ENCODE measurements at regions not wholly inside any gene's neighbourhood (a gene's known extent, or its start where the extent isn't known, plus 50 kb on each side); places are given as distances from the start of the nearest gene placed in this dataset.
"Not testable (repeated sequence)": the region's sequence is repeated elsewhere in the genome, so short reads cannot be mapped to it uniquely, and the experiment has no call there.

DNA sequence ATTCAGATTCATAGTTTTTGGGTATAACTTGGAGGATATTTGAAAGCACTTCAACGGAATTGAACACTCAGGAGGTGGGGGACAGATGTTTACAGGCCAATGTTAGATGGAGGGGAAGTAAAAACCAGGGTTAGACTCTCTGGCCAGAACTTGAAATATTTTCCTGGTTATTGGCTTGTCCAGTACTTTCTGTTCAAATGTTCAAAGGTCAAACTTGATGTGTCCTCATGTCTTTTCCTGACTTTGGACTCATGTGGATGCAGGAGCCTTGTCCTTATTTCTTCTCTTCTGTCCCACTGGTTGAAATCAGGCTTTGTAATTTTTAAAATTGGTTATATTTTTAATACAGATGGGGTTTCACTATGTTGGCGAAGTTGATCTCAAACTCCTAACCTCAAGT, 2148.5 kb upstream of the RAG2 start:
- DNase-seq (ENCODE audit: low read depth in 1 of 2, low spot score in 1 of 2), result not testable (repeated sequence)

DNA sequence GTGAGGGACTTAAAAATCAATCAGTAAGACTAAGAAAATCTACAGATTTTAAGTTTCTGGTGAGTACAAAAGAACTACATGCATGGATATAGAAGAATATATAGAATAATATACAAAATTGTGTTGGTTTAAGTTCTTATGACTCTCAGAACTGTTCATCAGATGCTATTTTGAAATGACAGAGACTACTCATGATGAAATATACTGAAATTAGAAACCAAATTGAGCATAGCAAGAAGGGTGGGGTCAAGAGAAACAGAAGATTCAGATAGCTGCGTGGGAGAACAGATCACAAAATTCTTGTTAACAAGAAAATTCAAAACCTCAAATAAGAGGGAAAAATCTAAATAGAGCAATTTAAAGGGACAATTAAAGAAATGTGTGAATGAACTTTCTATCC, 2125.3 kb upstream of the RAG2 start:
- no peak for DNase-seq (ENCODE audit: low read depth in 1 of 2, low spot score in 1 of 2)

DNA sequence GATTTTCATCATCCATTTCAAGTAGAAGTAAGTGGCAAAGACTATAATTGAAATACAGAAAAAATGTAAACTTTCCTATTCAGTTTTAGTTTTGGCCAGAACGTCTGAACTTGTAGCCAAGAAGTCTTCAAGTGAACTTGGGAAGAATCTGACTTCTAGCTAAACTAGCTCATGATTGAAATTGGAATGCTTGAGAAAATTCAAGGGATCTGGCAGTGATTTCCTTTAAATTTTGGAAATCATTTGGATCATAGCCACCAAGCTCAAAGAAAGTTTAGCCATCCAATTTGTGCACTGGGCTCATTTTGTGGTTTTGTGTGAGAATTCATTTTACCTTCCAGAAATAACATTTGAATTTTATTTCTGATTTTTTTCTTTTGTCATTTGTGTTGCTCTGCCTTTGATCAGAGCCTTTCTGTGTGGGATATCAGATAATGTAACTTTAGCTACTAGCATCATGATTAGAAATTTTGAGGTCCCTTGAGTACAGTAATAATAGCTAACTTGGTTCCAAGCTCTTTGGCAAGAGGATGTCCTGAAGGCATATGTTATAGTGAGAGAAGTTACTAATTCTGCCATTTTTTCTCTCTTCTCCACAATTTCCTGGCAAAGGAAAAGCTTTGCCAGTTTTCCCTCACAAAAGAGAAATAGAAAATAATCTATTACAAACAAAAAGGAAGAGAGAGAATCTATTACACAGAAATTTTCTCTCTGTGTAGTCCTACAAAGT, 2123.7 kb upstream of the RAG2 start:
- DNase-seq (ENCODE audit: low read depth in 1 of 2, low spot score in 1 of 2), result no peak

DNA sequence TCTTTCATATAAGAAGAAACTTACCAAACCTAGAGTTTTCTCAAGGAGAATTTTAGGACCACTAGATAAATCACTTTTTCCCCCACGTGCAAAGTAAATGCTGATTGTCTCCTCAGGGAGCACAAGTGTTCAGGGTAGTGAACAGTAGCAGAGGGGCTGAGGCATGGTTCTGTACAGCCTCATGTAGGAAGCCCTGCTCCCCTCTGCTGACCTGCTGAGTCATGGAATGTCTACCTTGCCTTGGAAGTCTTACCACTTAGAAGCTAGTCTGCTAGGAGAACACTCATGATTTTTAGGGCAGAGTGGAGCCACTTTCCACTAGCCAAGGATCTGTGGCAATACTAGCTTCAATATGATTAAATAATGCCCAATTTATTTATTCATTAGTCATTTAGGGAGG, 2120.6 kb upstream of the RAG2 start:
- no peak for DNase-seq (ENCODE audit: low read depth in 1 of 2, low spot score in 1 of 2)

DNA sequence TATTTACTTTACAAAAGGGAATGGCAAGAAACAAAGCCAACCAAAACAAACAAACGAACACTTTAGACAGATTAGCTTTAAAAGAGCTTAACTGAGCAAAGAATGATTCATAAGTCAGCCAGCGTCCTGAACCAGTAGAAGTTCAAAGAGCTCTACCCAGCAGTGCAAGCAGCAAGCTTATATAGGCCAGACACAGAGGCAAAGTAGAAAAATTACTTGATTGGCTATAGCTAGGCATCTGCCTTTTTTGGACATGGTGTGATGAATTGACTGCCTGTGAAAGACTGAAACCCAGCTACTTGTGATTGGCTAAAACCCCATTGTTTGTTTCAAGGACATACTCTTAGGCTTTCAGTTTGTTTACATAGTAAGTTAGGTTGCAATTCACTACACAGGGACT, 2120.0 kb upstream of the RAG2 start:
- no peak for DNase-seq (ENCODE audit: low read depth in 1 of 2, low spot score in 1 of 2)

DNA sequence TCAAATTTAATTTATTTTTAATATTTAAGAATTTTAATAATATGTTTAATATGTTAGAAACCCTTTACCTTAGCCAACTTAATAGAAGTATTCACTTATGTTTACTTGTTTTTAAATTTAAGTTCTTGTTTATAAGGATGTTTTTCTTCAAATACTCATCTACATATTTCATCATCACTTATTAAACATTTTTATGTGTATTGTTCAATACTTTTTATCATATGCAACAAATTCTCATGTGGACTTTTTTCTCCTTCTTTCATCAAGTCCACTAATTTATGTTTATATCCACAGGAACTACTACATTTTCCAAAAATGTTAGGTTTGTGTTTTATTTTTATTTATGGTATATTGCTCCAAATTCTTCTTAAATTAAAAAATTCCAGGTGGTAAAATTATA, 2113.1 kb upstream of the RAG2 start:
- no peak for DNase-seq (ENCODE audit: low read depth in 1 of 2, low spot score in 1 of 2)

DNA sequence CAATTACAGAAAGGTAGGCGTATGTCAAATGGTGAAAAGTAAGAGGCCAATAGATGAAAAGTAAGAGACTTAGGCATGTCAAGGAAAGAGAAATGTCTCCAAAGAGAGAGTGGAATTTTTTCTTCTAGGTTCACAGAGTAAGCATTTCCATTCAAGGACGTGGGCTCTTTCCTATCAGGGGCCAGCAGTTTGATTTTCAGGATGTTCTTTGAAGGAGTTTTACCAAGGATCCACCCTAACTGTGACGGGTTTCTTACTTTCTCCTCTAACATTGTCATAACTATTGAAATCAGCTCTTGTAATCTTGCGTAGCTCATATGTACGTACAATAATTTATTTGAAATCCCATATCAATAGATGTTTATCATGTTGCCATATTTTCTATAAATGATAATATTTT, 2112.2 kb upstream of the RAG2 start:
- DNase-seq (ENCODE audit: low read depth in 1 of 2, low spot score in 1 of 2), result no peak

DNA sequence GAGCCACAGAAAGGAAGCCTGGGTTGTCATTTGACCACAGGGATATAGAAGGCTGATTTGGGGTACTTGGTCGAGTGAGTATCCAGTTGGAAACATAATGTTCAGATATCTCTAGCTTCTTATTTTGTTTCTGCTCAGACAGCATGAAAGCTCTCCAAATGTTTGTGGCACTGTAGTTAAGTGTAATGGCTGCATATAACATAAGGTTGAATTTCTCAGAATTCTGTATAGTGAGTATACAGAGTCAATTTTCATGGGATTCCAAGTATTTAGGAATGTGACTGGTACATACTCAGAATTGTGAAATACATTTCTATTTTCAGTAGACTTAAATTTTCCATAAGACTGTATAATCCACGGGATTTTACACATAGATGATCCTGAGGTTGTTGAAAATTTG, 2102.1 kb upstream of the RAG2 start:
- DNase-seq (ENCODE audit: low read depth in 1 of 2, low spot score in 1 of 2), result no peak

DNA sequence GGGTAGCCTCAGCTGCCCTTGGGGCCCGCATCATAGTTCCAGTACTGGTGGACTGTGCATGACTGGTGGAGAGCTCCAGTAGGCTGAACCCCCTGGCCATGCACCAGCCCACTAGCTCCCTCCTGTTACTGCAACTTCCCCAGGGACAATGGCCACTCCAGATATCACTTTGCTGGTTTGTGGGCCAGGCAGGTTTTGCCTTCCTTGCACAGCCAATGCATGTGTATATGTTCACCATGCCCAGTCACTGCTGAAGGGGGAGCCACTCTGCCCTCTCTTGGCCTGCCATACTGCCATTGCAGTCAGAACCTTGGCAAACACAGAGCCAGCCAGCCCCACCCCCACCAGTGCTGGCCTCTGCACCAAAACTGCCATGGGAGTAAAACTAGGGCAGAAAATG, 2095.3 kb upstream of the RAG2 start:
- no peak for DNase-seq (ENCODE audit: low read depth in 1 of 2, low spot score in 1 of 2)

DNA sequence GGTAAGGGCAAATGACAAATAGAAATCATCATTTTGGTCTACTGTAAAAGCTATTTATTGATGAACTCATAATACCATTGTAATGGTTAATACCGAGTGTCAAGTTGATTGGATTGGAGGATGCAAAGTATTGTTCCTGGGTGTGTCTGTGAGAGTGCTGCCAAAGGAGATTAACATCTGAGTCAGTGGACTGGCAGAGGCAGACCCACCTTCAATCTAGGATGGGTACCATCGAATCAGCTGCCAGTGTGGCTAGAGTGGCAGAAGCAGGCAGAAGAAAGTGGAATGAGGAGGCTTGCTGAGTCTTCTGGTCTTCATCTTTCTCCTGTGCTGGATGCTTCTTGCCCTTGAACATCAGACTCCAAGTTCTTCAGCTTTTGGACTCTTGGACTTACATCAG, 2092.2 kb upstream of the RAG2 start:
- not testable (repeated sequence) for DNase-seq (ENCODE audit: low read depth in 1 of 2, low spot score in 1 of 2)

DNA sequence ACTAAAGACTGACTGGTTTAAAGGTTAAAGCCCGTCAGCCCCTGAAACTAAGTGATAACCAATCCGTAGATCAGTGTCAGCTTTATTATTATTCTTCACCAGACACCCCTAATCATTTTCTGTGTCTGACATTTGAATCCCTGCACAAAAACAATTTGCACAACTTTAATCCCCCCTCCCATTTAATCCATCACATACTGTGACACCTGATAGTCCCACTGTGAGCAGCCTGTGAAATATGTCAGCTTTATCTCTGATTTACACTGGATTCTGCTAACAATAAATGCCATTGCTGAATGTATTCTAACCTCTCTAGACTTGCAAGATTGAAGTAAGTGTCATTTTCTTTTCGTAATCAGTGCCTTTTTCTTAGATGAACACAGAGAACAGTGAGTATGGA, 2089.0 kb upstream of the RAG2 start:
- no peak for DNase-seq (ENCODE audit: low read depth in 1 of 2, low spot score in 1 of 2)

DNA sequence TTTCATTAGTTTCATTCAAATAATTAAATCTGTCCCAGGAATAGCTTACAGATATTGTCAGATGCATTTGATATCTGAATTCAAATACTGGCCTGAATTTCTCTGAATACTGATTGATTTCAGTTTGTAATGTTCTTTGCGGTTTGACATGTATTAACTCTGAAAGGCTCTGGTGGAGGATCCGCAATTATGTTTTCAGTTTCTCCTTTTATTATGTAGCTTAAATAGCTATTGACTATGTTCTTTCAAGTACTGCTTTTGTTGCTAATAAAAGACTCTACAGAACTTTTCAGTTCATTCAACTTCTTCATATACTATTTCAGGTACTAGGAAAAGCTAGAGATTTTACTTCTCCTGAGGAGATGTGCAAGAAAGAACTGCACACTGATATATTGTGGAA, 2085.4 kb upstream of the RAG2 start:
- no peak for DNase-seq (ENCODE audit: low read depth in 1 of 2, low spot score in 1 of 2)

DNA sequence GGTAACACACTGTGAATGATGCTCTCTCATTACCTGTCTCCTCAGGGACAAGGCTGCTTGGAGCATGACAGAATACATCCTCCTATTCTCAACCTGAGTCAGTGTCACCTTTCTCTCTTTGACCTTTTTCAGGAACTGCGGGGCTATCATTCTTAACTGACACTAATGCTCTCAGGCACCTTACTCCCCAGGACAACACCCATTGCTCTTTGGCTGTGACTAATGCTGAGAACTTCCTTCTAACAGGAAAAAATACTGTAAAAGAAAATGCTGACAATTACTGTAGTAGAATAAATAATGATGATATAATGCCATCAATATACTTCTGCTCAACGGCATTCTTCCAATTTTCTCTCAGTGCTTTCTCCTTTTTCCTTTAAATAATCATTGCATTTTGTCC, 2082.7 kb upstream of the RAG2 start:
- no peak for DNase-seq (ENCODE audit: low read depth in 1 of 2, low spot score in 1 of 2)

DNA sequence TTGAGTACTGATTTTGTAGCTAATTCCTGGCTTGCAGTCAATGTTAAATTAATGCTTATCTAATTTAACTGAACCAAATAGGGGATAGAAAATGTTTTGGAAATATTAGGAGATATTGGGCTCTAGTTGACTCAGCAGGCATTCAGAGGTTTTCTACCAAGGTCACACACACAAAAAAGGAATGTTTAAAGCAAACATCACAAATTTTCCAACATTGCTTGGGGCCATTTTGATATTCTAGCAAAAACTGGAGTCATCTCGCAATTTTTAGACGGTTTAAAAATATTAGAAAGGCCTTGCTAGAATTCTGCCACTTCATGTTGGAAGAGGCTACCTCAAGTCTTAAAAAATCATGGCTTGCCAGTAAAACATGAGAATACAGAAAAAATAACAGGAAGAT, 2082.1 kb upstream of the RAG2 start:
- DNase-seq (ENCODE audit: low read depth in 1 of 2, low spot score in 1 of 2), result no peak

DNA sequence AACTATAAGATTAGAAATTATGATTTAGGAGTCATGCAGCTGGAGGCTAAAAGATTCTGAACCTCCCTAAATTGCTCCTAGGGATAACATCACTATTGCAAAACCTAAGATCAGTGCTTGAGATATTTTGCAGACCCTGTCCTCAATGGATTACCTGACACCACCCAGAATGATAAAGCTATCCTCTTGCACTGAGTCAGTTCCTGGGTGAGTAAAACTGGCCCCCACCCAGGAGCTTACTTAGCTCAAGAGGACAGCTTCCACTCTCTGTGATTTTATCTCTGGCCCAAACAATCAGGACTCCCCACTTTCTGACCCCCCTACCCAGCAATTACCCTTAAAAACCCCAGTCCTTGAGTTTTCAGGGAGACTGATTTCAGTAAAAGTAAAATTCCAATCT, 2074.4 kb upstream of the RAG2 start:
- no peak for DNase-seq (ENCODE audit: low read depth in 1 of 2, low spot score in 1 of 2)

DNA sequence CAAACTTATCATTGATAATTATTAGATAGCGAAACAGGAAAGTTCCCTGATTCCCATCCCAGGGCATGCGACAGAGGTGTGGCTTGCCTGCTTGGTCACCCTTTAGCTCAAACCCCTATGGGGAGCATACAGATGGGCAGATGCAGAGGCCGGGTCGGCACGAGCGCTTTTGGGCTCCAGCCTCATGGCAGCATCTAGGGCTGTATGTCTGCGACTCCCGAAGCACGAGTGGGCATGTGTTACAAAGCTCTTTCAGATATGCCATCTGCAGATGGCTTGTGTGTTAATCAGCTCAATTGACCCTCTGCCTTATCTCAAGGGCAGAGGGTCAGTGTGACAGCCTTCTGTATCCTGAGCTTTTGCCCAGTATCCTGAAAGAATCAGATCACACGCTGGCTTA, 2069.3 kb upstream of the RAG2 start:
- DNase-seq (ENCODE audit: low read depth in 1 of 2, low spot score in 1 of 2), result no peak

DNA sequence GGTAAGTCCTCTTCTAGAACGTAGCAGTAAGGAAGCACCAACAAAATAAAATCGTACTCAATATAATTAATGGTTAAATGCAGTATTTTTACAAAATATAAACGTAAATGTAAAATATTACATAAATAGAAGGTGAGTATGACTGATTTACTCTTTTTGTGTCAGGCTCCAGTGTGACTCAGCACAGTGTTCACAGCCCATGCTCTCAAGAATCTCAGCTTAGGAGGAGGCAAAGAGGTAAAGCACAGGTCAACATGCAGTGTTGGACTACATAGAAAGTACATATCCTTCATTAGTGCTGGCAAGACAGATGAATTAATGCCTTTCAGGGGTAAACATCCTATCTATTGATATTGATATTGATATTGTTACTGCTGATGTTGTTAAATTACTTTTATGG, 2050.6 kb upstream of the RAG2 start:
- no peak for DNase-seq (ENCODE audit: low read depth in 1 of 2, low spot score in 1 of 2)

DNA sequence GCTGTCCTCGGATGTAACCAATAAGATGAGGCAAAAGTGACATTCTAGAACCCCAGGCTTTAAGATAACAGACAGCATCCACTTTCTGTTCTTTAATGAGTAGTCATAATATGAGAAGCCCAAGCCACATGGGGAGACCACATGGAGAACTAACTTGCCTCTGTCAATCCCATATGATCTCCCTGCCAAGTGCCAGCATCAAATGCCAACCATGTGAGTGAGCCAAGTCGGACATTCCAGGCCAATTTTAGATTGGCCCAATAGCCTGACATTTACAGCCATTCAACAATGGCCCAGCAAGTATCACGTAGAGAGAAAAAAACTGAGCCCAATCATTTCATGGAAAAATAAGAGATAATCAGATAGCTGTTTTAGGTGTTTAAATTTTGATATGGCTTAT, 2048.3 kb upstream of the RAG2 start:
- no peak for DNase-seq (ENCODE audit: low read depth in 1 of 2, low spot score in 1 of 2)

DNA sequence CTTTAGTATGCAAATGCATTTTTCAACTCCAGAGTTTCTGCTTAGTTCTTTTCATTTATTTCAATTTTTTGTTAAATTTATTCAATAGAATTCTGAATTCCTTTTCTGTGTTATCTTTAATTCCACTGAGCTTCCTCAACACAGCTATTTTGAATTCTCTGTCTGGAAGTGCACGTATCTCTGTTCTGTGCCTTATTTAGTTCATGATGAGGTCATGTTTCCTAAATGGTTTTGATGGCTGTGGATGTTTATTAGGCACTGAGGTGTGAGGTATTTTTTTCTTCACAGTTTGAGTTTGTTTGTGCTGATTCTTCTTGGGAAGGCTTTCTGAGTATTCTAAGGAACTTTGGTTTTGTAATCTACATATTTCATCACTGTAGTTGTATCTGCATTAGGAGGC, 2042.8 kb upstream of the RAG2 start:
- no peak for DNase-seq (ENCODE audit: low read depth in 1 of 2, low spot score in 1 of 2)

DNA sequence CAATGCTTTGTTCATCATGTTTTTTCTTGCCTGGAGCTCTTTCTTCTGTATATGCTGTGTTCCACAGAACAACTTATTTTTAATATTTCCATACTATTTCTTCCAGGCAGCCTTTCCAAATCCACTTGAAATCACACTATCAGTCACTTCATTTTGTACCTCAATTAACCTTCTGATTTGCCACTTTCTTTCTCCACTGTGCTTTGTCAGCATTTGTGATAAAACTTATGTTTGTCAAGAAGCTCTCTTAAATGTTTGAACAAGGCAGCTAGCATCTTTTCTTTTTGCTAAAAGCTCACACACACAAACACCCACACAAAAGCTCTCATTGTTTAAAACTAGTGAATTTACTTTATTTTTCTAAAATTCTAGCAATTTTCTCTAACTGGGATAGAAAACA, 2014.7 kb upstream of the RAG2 start:
- no peak for DNase-seq (ENCODE audit: low read depth in 1 of 2, low spot score in 1 of 2)

DNA sequence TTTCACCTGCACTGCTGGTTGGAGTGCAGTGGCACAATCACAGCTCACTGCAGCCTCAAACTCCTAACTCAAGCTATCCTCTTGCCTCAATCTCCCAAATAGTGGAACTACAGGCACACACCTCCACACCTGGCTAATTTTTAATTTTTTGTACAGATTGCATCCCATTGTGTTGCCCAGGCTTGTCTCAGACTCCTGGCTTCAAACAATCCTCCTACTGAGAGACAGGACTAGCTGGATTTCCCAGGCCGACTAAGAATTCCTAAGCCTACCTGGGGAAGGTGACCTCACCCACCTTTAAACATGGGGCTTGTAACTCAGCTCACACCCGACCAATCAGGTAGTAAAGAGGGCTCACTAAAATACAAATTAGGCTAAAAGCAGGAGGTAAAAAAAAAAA, 2003.3 kb upstream of the RAG2 start:
- not testable (repeated sequence) for DNase-seq (ENCODE audit: low read depth in 1 of 2, low spot score in 1 of 2)

DNA sequence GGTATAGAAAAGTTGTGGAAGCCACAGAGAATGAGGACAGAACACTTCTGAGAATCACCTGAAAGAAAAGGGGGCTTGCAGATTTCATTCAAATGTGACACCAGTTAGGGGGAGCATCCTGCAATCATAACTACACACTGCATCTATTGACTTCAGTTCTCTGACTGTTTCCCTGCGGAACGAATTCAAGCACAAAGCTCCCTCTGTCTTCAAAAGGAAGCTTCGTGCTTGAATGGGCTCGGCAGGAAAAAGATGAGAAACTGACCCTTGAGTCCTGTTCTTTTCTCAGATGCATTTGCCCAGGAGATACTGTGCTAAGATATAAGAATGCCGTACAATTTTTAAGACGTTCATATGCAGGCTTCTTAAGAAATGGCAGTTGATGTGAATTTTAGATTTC, 2000.4 kb upstream of the RAG2 start:
- no peak for DNase-seq (ENCODE audit: low read depth in 1 of 2, low spot score in 1 of 2)

DNA sequence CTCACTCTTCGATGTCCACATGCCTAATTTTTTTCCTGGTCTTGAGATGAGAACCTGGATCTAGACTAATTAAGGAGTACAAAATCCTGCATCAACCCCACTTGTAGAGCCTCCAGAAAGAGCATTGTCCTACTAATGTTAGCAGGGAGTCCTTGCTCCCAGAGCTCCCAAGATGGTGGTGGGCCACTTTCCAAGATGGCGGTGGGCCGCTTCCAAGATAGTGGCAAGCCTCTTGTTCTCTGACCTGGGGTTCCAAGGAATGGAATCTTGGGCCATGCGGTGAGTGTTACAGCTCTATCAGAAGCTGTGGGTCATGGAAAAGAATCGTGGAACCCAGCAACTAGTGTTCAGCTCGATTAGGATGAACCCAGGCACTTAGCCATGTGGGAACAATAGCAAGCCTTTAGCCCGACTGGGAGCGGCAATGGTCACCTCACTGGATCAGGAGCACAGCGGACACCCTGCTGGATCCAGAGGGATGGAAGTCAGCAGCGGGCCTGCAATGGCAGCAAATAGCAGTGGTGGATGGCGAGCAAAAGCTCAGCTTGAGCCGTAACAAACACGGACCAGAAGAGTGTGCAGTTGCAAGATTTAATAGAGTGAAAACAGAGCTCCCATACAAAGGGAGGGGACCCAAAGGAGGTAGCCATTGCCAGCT, 1997.5 kb upstream of the RAG2 start:
- not testable (repeated sequence) for DNase-seq (ENCODE audit: low read depth in 1 of 2, low spot score in 1 of 2)

Data from stimulated activated CD4-positive, alpha-beta T cell treated with anti-CD3 and anti-CD28 coated beads, Interleukin-15, amount 100 ng/mL, for 1 hour (primary cell).